H1 (cell line): ENCODE measurements at regions not wholly inside any gene's neighbourhood (a gene's known extent, or its start where the extent isn't known, plus 50 kb on each side); places are given as distances from the start of the nearest gene placed in this dataset.

Experiments used
- CTCF ChIA-PET: fragments of 300-600 bp; sonication (Branson Sonifier 250); formaldehyde crosslinking; loops from one replicate; lab custom pipeline; 2021; ENCODE audit not compliant: partially characterized antibody; lab: Charles Lee
- POLR2A ChIA-PET: fragments of 300-600 bp; sonication (Branson Sonifier 250); formaldehyde crosslinking; loops from one replicate; lab custom pipeline; 2021; ENCODE audit warnings: inconsistent platforms; ENCODE audit not compliant: partially characterized antibody; lab: Charles Lee
- DNase-seq, 2 experiments: peaks; one replicate each; pipeline versions ENCODE4 v3.0.0 to v3.0.0-alpha.2; 2010 to 2022; ENCODE audit warnings: low spot score in 2 of 2, low read depth in 1 of 2, mixed read lengths in 1 of 2
- FAIRE-seq: peaks from 2 replicates; lab custom pipeline; 2011; peaks lifted over from hg19 to GRCh38; lab: Jason Lieb, UNC
- H2AFZ ChIP-seq: 2 replicates; pipeline ENCODE4 v1.8.1; 2012; ENCODE audit warnings: low read length, inconsistent platforms
- H2AK5ac ChIP-seq: 2 replicates; pipeline ENCODE4 v1.6.1; 2013; ENCODE audit warnings: low read depth, low read length
- H2BK120ac ChIP-seq: replicated peaks from 2 replicates; pipeline ENCODE3; 2013; ENCODE audit warnings: low read depth, low read length, inconsistent platforms
- H2BK12ac ChIP-seq: 2 replicates; pipeline ENCODE4 v1.6.1; 2013; ENCODE audit warnings: low read depth, low read length
- H2BK15ac ChIP-seq: 2 replicates; pipeline ENCODE4 v1.6.1; 2013; ENCODE audit warnings: low read length
- H2BK20ac ChIP-seq: 2 replicates; pipeline ENCODE4 v1.6.1; 2013; ENCODE audit warnings: low read length
- H2BK5ac ChIP-seq: 2 replicates; pipeline ENCODE4 v1.6.1; 2013; ENCODE audit warnings: low read depth, low read length
- H3K14ac ChIP-seq: 2 replicates; pipeline ENCODE4 v1.6.1; 2013; ENCODE audit warnings: inconsistent platforms; ENCODE audit not compliant: insufficient read length
- H3K18ac ChIP-seq: 2 replicates; pipeline ENCODE4 v1.6.1; 2013; ENCODE audit warnings: low read length; ENCODE audit errors: extremely low read depth
- H3K23ac ChIP-seq: 2 replicates; pipeline ENCODE4 v1.6.1; 2013; ENCODE audit warnings: inconsistent platforms; ENCODE audit not compliant: insufficient read length
- H3K23me2 ChIP-seq: 2 replicates; pipeline ENCODE4 v1.6.1; 2013; ENCODE audit warnings: low read depth, low read length
- H3K27ac ChIP-seq: 2 replicates; pipeline ENCODE4 v1.6.1; 2011; ENCODE audit warnings: low read depth, low read length, inconsistent platforms
- H3K27me3 ChIP-seq, 4 experiments: replicated peaks in 1 of 4; 1 replicate in 1 of 4; 2 replicates in 3 of 4; pipeline versions ENCODE4 v1.6.1 to v1.8.1; 2011 to 2013; ENCODE audit warnings: low read length in 3 of 4, mild to moderate bottlenecking in 3 of 4, inconsistent platforms in 2 of 4, mixed read lengths in 2 of 4, moderate library complexity in 1 of 4; ENCODE audit not compliant: control insufficient read depth in 3 of 4, insufficient read depth in 3 of 4; ENCODE audit errors: extremely low read depth in 1 of 4
- H3K36me3 ChIP-seq, 4 experiments: 2 replicates each; pipeline versions ENCODE4 v1.6.1 to v1.8.1; 2011 to 2013; ENCODE audit warnings: mild to moderate bottlenecking in 4 of 4, low read length in 3 of 4, moderate library complexity in 2 of 4, control low read depth in 1 of 4, inconsistent platforms in 1 of 4; ENCODE audit not compliant: insufficient read depth in 4 of 4, control insufficient read depth in 2 of 4
- H3K4ac ChIP-seq: replicated peaks from 2 replicates; pipeline ENCODE3; 2013; ENCODE audit warnings: low read length, low read depth, mixed read lengths, inconsistent platforms; ENCODE audit not compliant: insufficient read length
- H3K4me1 ChIP-seq, 4 experiments: replicated peaks in 1 of 4; 1 replicate in 1 of 4; 2 replicates in 3 of 4; pipeline versions ENCODE4 v1.6.1 to v1.8.1; 2011 to 2013; ENCODE audit warnings: low read length in 3 of 4, inconsistent platforms in 2 of 4, mixed read lengths in 1 of 4; ENCODE audit not compliant: insufficient read depth in 4 of 4, control insufficient read depth in 3 of 4
- H3K4me2 ChIP-seq, 2 experiments: 2 replicates each; pipeline versions ENCODE4 v1.6.1 to v1.8.1; 2011 to 2013; ENCODE audit warnings: low read depth in 2 of 2, low read length in 2 of 2, control low read depth in 1 of 2, inconsistent platforms in 1 of 2, mild to moderate bottlenecking in 1 of 2; ENCODE audit not compliant: insufficient read depth in 1 of 2
- H3K4me3 ChIP-seq, 4 experiments: fragments of 200-600, 300-600 bp in 1 of 4; sonication (generic), shearing (Covaris generic), sonication (Bioruptor Twin) in 1 of 4; 2 replicates each; pipeline versions ENCODE4 v1.5.1 to v1.8.1; 2011 to 2016; ENCODE audit warnings: low read length in 4 of 4, low read depth in 3 of 4, control low read depth in 2 of 4, inconsistent platforms in 2 of 4, mild to moderate bottlenecking in 2 of 4, mixed read lengths in 1 of 4, moderate library complexity in 1 of 4; ENCODE audit not compliant: insufficient read depth in 2 of 4; ENCODE audit errors: extremely low read depth in 1 of 4
- H3K56ac ChIP-seq: replicated peaks from 2 replicates; pipeline ENCODE3; 2013; ENCODE audit warnings: low read depth, mild to moderate bottlenecking, mixed read lengths, low read length, inconsistent platforms; ENCODE audit not compliant: insufficient read length
- H3K79me1 ChIP-seq: 2 replicates; pipeline ENCODE4 v1.6.1; 2013; ENCODE audit warnings: low read depth, low read length, control low read depth
- H3K79me2 ChIP-seq, 2 experiments: 2 replicates each; pipeline versions ENCODE4 v1.6.1 to v1.8.1; 2012 to 2013; ENCODE audit warnings: low read length in 2 of 2, mild to moderate bottlenecking in 2 of 2, inconsistent platforms in 1 of 2; ENCODE audit not compliant: insufficient read depth in 2 of 2, control insufficient read depth in 1 of 2
- H3K9ac ChIP-seq, 4 experiments: replicated peaks in 1 of 4; 1 replicate in 1 of 4; 2 replicates in 3 of 4; pipeline versions ENCODE4 v1.6.1 to v1.8.1; 2011 to 2013; ENCODE audit warnings: low read depth in 3 of 4, low read length in 3 of 4, control low read depth in 2 of 4, mild to moderate bottlenecking in 2 of 4, moderate library complexity in 2 of 4, inconsistent platforms in 1 of 4; ENCODE audit errors: extremely low read depth in 1 of 4
- H3K9me3 ChIP-seq, 2 experiments: 2 replicates each; pipeline versions ENCODE4 v1.6.1 to v1.8.1; 2012 to 2013; ENCODE audit warnings: mild to moderate bottlenecking in 2 of 2, moderate library complexity in 2 of 2, control low read depth in 1 of 2, inconsistent platforms in 1 of 2, low read depth in 1 of 2, low read length in 1 of 2, mixed read lengths in 1 of 2; ENCODE audit not compliant: insufficient read depth in 2 of 2
- H4K20me1 ChIP-seq, 2 experiments: replicated peaks in 1 of 2; 2 replicates each; pipeline versions ENCODE3 to v1.8.1; 2011 to 2013; ENCODE audit warnings: inconsistent platforms in 2 of 2, low read length in 2 of 2, mild to moderate bottlenecking in 1 of 2; ENCODE audit not compliant: insufficient read depth in 2 of 2, control insufficient read depth in 1 of 2
- H4K5ac ChIP-seq: 2 replicates; pipeline ENCODE4 v1.6.1; 2013; ENCODE audit warnings: low read length, low read depth, mixed read lengths, inconsistent platforms; ENCODE audit not compliant: insufficient read length
- H4K8ac ChIP-seq: 2 replicates; pipeline ENCODE4 v1.8.0; 2013; ENCODE audit warnings: mild to moderate bottlenecking, moderate library complexity, low read length, inconsistent platforms; ENCODE audit not compliant: insufficient read depth; ENCODE audit errors: extremely low read depth
- H4K91ac ChIP-seq: replicated peaks from 2 replicates; pipeline ENCODE3; 2013; ENCODE audit warnings: low read length, mixed read lengths, inconsistent platforms; ENCODE audit not compliant: insufficient read length
- MAFK ChIP-seq: IDR thresholded peaks from 2 replicates; pipeline ENCODE4 v1.6.1; 2012; ENCODE audit warnings: low read depth, mild to moderate bottlenecking, improper control_type of control experiment, low read length
- NRF1 ChIP-seq: IDR thresholded peaks from 2 replicates; pipeline ENCODE4 v1.6.1; 2011; ENCODE audit warnings: mild to moderate bottlenecking, low read depth, low read length, improper control_type of control experiment
- WGBS, 2 experiments: shearing (Covaris generic) in 1 of 2; methylation state at CpG; one replicate each; pipeline versions ENCODE4 v1.1.6 to v1.1.7; 2013 to 2015; ENCODE audit warnings: low lambda C conversion rate in 2 of 2, mixed read lengths in 2 of 2, inconsistent platforms in 1 of 2, low coverage in 1 of 2, missing lambda C conversion rate in 1 of 2; ENCODE audit not compliant: insufficient replicate concordance in 2 of 2, insufficient coverage in 1 of 2, insufficient read length in 1 of 2; ENCODE audit errors: extremely low coverage in 1 of 2, missing lambda C conversion rate in 1 of 2; 5-methylcytosine and 5-hydroxymethylcytosine counted together

GRCh38 chr16:48684148-48684547 is 74.2 kb upstream of the N4BP1 start:
- Histone ChIP-seq H2BK120ac (no peak overlapping the region), H2AK5ac (no peak overlapping the region), H4K8ac (no peak overlapping the region), H3K4me3 (no peak overlapping the region), H3K9me3 (no peaks in the 10 kb centered on the region), H3K4me1 (no peaks in the 10 kb centered on the region), H4K5ac (no peak overlapping the region), H2BK5ac (no peak overlapping the region), H2BK12ac (no peak overlapping the region), H3K9ac (no peak overlapping the region), H4K20me1 (no peaks in the 10 kb centered on the region), H3K56ac (no peak overlapping the region), H3K18ac (no peak overlapping the region), H3K14ac (no peak overlapping the region), H2BK20ac (no peak overlapping the region), H2AFZ (no peak overlapping the region), H3K27ac (no peak overlapping the region), H3K79me1 (no peaks in the 10 kb centered on the region), H3K79me2 (no peaks in the 10 kb centered on the region; a peak in 1 of 4 replicates), H3K4me2 (no peak overlapping the region), H2BK15ac (no peak overlapping the region), H3K36me3 (no peaks in the 10 kb centered on the region), H3K23me2 (no peaks in the 10 kb centered on the region; the same call in 1 of the 2 replicates), H4K91ac (no peak overlapping the region), H3K27me3 (no peaks in the 10 kb centered on the region), H3K23ac (no peak overlapping the region)
- POLR2A ChIA-PET = no interaction called here
- WGBS, 2 experiments = 88% methylated on average over 2 of the region's 2 CpGs; no CpG with 5 or more reads in 1 of the 2 experiments
- DNase-seq (no peak), FAIRE-seq (no peak)
- CTCF ChIA-PET = no interaction called here
- TF ChIP-seq NRF1 (no peak), MAFK (peak; percentile 99)
- TF ChIP-seq, all 59 proteins: peak for 1
- H3K4ac ChIP-seq = no peak overlapping the region
